ENCODE measurements at regions not wholly inside any gene's neighbourhood (a gene's known extent, or its start where the extent isn't known, plus 50 kb on each side); places are given as distances from the start of the nearest gene placed in this dataset.
A peak's percentile ranks its signal among the peaks of the same experiment; 100 is the strongest.

DNA sequence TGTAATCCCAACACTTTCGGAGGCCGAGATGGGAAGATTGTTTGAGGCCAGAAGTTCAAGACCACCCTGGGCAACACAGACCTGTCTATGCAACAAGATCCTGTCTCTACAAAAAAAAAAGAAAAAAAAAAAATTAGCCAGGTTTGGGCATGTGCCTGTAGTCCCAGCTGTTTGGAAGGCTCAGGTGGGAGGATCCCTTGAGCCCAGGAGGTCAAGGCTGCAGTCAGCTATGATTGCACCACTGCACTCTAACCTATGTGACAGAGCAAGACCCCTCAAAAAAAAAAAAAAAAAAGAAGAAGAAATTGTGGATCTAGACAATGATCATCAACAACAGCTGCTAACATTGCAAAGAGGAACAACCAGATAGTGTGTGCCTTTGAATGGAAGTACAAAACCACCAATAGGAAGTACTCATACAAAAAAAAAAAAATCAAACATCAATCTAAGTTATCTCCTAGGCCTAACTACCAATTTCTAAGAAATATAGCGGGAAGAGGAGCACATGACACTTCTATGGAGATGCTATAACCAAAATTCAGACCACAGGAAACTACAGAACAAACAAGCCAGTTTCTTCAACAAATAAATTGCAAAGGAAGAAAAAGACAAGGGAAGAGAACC, 258.7 kb downstream of the MRTFB start:
- no peak for DNase-seq (ENCODE audit: low read depth)
- TF ChIP-seq, protein P1, sequence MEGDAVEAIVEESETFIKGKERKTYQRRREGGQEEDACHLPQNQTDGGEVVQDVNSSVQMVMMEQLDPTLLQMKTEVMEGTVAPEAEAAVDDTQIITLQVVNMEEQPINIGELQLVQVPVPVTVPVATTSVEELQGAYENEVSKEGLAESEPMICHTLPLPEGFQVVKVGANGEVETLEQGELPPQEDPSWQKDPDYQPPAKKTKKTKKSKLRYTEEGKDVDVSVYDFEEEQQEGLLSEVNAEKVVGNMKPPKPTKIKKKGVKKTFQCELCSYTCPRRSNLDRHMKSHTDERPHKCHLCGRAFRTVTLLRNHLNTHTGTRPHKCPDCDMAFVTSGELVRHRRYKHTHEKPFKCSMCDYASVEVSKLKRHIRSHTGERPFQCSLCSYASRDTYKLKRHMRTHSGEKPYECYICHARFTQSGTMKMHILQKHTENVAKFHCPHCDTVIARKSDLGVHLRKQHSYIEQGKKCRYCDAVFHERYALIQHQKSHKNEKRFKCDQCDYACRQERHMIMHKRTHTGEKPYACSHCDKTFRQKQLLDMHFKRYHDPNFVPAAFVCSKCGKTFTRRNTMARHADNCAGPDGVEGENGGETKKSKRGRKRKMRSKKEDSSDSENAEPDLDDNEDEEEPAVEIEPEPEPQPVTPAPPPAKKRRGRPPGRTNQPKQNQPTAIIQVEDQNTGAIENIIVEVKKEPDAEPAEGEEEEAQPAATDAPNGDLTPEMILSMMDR (conservative IDR thresholded peaks at IDR 0.05; ENCODE audit: low read depth, low read length) = no peak
- H3K4me3 ChIP-seq (ENCODE audit: low read depth, low read length) = no peak overlapping the region

DNA sequence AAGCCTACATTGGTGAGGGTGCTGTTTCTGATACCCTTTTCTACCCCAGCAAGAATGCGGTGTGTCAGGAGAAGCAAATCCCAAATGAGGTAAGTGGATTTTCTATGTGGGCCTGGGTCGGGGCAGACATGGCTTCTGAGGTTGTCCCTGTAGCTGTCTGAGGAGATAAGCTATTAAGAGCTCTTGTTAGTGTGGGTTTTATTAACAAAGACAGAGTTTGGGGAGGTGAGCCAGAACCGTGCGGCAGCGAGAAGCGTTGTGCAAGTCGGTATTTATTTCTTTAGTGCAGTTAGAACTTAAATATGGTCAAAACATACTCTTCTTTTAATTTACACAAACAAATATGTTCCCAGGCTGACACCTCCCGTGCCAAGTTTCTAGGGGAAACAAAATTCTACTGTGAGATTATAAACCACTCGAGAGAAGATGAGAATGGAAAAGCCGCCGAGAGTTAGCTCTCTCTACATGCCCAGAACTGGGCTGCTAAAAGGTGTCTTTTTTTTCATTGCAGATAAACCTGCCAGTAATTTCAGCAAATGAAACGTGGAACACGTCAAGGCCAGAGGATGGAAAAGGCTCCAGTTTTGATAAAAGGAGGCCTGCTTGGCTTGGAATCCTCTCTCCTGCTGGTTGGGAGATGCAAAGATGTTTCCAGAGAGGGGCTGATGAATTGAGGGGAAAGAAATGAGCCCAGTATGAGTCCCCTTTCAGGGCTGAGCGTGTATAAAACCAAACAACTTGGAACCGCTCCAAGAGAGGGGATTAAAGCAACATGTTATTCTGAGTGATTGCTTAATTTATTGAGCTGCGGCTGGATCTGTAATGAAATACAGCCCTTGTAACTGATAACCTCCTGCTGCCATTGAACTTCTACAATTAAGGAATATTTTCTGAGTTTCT, 254.6 kb downstream of the MRTFB start:
- peak; percentile 46 for DNase-seq (ENCODE audit: low read depth)
- H3K4me3 ChIP-seq (ENCODE audit: low read depth, low read length) = no peak overlapping the region
- TF ChIP-seq, protein P1 (conservative IDR thresholded peaks at IDR 0.05; ENCODE audit: low read depth, low read length) = peak; percentile 12

DNA sequence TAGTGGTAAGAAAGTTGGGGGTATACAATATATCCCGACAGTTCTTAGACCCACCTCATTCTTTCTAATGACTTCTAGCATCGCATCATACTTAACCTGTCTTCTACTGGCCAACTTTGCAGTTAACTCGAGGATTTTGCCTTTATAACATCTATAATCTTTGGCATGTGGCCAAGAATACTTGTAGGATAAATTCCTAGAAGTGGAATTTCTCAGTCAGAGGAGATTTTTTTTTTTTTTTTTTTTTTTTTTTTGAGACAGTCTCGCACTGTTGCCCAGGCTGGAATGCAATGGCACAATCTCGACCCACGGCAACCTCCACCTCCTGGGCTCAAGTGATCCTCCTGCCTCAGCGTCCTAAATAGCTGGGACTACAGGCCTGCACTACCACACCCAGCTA, 253.5 kb downstream of the MRTFB start:
- H3K4me3 ChIP-seq (ENCODE audit: low read depth, low read length) = no peak overlapping the region
- peak; percentile 56 for DNase-seq (ENCODE audit: low read depth)
- TF ChIP-seq, protein P1 (conservative IDR thresholded peaks at IDR 0.05; ENCODE audit: low read depth, low read length) = no peak

DNA sequence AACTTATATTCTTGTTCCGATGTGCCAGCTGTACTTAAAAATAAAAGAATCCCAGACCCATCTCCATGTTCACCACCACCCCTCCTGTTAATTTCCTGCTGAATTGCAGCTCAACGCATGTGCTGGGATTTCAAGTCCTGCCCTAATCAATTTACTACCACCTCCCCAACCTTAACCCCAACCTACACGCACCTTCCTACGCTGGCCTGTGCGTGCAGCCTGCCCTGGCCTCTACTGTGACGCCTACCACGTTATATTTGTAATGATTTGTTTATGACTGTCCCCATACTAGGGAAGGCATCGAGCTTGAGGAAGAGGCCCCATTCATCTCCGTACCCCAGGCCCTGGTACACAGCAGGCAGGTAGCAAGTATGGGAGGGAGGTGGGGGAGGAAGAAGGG, 251.1 kb downstream of the MRTFB start:
- DNase-seq (ENCODE audit: low read depth) = no peak
- H3K4me3 ChIP-seq (ENCODE audit: low read depth, low read length) = no peak overlapping the region
- TF ChIP-seq, protein P1 (conservative IDR thresholded peaks at IDR 0.05; ENCODE audit: low read depth, low read length) = no peak

DNA sequence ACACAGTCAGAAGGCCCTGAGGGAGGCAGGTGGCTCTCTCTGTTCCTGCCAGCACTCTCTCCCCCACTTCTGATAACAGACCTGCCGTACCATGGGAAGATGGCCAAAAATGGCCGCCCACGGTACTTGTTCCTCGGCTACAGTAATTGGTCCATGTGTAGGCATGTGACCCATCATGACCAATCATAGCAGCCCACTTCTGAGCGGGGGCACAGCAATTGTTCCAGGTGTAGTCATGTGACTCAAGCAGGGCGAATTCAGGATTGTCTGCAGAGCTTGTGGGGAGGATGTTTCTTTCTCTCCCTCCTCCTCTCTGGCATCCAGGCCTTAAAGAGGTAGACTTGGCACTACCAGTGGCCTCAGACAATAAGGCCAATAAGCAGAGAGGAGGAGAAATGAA, 250.4 kb downstream of the MRTFB start:
- no peak overlapping the region for H3K4me3 ChIP-seq (ENCODE audit: low read depth, low read length)
- TF ChIP-seq, protein P1 (conservative IDR thresholded peaks at IDR 0.05; ENCODE audit: low read depth, low read length) = no peak
- no peak for DNase-seq (ENCODE audit: low read depth)

DNA sequence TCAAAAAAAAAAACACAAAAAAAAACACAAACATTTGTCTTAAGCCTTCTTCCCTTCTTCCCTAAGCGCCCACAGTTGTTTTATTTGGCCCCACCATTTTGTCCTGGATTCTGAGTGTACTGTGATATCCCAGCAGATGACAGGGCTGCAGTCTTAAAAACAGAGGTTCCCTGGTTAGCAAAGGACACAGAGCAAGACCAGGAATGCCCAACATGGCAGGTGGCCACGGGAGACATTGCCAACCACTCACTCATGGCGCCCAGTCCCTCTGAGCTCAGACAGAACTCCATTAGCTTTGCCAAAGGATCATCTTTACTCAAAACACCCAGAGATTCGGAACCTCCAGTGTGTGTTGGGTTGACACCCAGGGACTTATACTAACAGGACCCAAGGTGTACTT, 249.3 kb downstream of the MRTFB start:
- H3K4me3 ChIP-seq (ENCODE audit: low read depth, low read length) = no peak overlapping the region
- TF ChIP-seq, protein P1 (conservative IDR thresholded peaks at IDR 0.05; ENCODE audit: low read depth, low read length) = no peak
- no peak for DNase-seq (ENCODE audit: low read depth)

All from choroid plexus epithelial cell (primary cell).